NCI-H2107 treated with DMSO at 0.1 percent for 48 hours (cell line): ENCODE measurements at regions not wholly inside any gene's neighbourhood (a gene's known extent, or its start where the extent isn't known, plus 50 kb on each side); places are given as distances from the start of the nearest gene placed in this dataset.
"Not testable (repeated sequence)": the region's sequence is repeated elsewhere in the genome, so short reads cannot be mapped to it uniquely, and the experiment has no call there.

ENCODE experiments used
- DNase-seq: peaks from one replicate; lab custom pipeline; 2025; ENCODE audit not compliant: unreplicated experiment; lab: John Stamatoyannopoulos, UW

GRCh38 chr2:203585516-203585915 is 50.4 kb upstream of the RAPH1 start:
- DNase-seq = no peak

- no peak for DNase-seq
These were observed 51.1 kb upstream of the RAPH1 start for GRCh38 chr2:203586206-203586605.

- no peak for DNase-seq
These were observed 51.6 kb upstream of the RAPH1 start for GRCh38 chr2:203586696-203587095.

GRCh38 chr2:203590496-203590895 is 55.4 kb upstream of the RAPH1 start:
- no peak for DNase-seq

- DNase-seq = no peak
These were observed 56.5 kb upstream of the RAPH1 start for GRCh38 chr2:203591642-203592041.

GRCh38 chr2:203592470-203592869 is 57.4 kb upstream of the RAPH1 start:
- DNase-seq = no peak

- DNase-seq = no peak
These were observed 59.4 kb upstream of the RAPH1 start for GRCh38 chr2:203594541-203594940.

- no peak for DNase-seq
These were observed 61.1 kb upstream of the RAPH1 start for GRCh38 chr2:203596183-203596582.

- DNase-seq = no peak
These were observed 64.4 kb upstream of the RAPH1 start for GRCh38 chr2:203599509-203599908.

GRCh38 chr2:203600286-203600685 is 65.2 kb upstream of the RAPH1 start:
- DNase-seq = no peak

- DNase-seq = no peak
These were observed 68.6 kb upstream of the RAPH1 start for GRCh38 chr2:203603456-203604389.

- DNase-seq = no peak
These were observed 70.2 kb upstream of the RAPH1 start for GRCh38 chr2:203605302-203605701.

GRCh38 chr2:203606051-203606450 is 71.0 kb upstream of the RAPH1 start:
- no peak for DNase-seq

- DNase-seq = no peak
These were observed 75.5 kb upstream of the RAPH1 start for GRCh38 chr2:203610558-203610957.

- DNase-seq = no peak
These were observed 77.1 kb upstream of the RAPH1 start for GRCh38 chr2:203612246-203612645.

- DNase-seq = no peak
These were observed 84.3 kb upstream of the RAPH1 start for GRCh38 chr2:203619267-203619878.

GRCh38 chr2:203621981-203622515 is 84.4 kb upstream of the CD28 start:
- no peak for DNase-seq

GRCh38 chr2:203623096-203623495 is 83.3 kb upstream of the CD28 start:
- DNase-seq = no peak

GRCh38 chr2:203623661-203624060 is 82.8 kb upstream of the CD28 start:
- DNase-seq = no peak

- DNase-seq = no peak
These were observed 80.7 kb upstream of the CD28 start for GRCh38 chr2:203625701-203626100.

- DNase-seq = not testable (repeated sequence)
These were observed 80.2 kb upstream of the CD28 start for GRCh38 chr2:203626247-203626646.
